HepG2 (cell line): ENCODE measurements at regions not wholly inside any gene's neighbourhood (a gene's known extent, or its start where the extent isn't known, plus 50 kb on each side); places are given as distances from the start of the nearest gene placed in this dataset.

Experiments used
- ATAC-seq: fragments of 200-7000 bp; cut with Tn5 transposase; 3 replicates; pipeline ENCODE4 v1.9.1; 2020; ENCODE audit warnings: mild to moderate bottlenecking, moderate library complexity
- BruUV-seq: library from RNA; stranded (reverse); fragments of 400-500 nt; replicated peaks from 2 replicates; lab custom pipeline; 2021; lab: Mats Ljungman, UMichigan
- CTCF ChIA-PET: fragments of 300-600 bp; formaldehyde crosslinking; extraction: SDS; loops from one replicate; lab custom pipeline; 2021; ENCODE audit warnings: low total read pairs, inconsistent platforms, low intra/inter-chr PET ratio; lab: Yijun Ruan, JAX
- POLR2A ChIA-PET: fragments of 350-600 bp; sonication (Branson Sonifier 250); formaldehyde crosslinking; loops from one replicate; lab custom pipeline; 2020; ENCODE audit warnings: antibody characterized with exemption, inconsistent platforms; lab: Yijun Ruan, JAX
- DNase-seq: peaks from one replicate; pipeline ENCODE4 v3.0.0-alpha.2; 2015; ENCODE audit warnings: low spot score
- FAIRE-seq: peaks from 3 replicates; lab custom pipeline; 2011; peaks lifted over from hg19 to GRCh38; lab: Jason Lieb, UNC
- H2AFZ ChIP-seq: one replicate; pipeline ENCODE4 v1.6.1; 2011; ENCODE audit warnings: low read length, inconsistent platforms
- H3K27ac ChIP-seq: fragments of 300-600 bp; 3 replicates; pipeline ENCODE4 v1.8.0; 2011; ENCODE audit warnings: mixed run types, mild to moderate bottlenecking, mixed read lengths, low read length, inconsistent platforms; ENCODE audit not compliant: insufficient read depth; ENCODE audit errors: extremely low read length
- H3K27me3 ChIP-seq, 2 experiments: fragments of 200-600 bp in 1 of 2; 2 replicates in 1 of 2; 3 replicates in 1 of 2; pipeline versions ENCODE4 v1.6.0 to v1.8.0; 2011; ENCODE audit warnings: low read length in 2 of 2, mild to moderate bottlenecking in 2 of 2, moderate library complexity in 2 of 2, inconsistent platforms in 1 of 2; ENCODE audit not compliant: insufficient read depth in 2 of 2, control insufficient read depth in 1 of 2
- H3K36me3 ChIP-seq, 2 experiments: fragments of 200-600 bp in 1 of 2; replicated peaks in 1 of 2; 2 replicates in 1 of 2; 3 replicates in 1 of 2; pipeline versions ENCODE4 v1.5.1 to v1.8.0; 2011; ENCODE audit warnings: low read length in 2 of 2, inconsistent platforms in 1 of 2; ENCODE audit not compliant: insufficient read depth in 2 of 2, control insufficient read depth in 1 of 2
- H3K4me1 ChIP-seq: 2 replicates; pipeline ENCODE4 v1.5.1; 2012; ENCODE audit warnings: low read length, inconsistent platforms; ENCODE audit not compliant: insufficient read depth
- H3K4me2 ChIP-seq: 2 replicates; pipeline ENCODE4 v1.6.0; 2011; ENCODE audit warnings: low read depth, low read length, inconsistent platforms
- H3K4me3 ChIP-seq, 3 experiments: fragments of 200-600 bp in 1 of 3; sonication (generic), shearing (Covaris generic) in 1 of 3; replicated peaks in 1 of 3; 2 replicates each; pipeline ENCODE4 v1.5.1; 2011 to 2016; ENCODE audit warnings: low read length in 3 of 3, inconsistent platforms in 2 of 3, low read depth in 2 of 3, mild to moderate bottlenecking in 2 of 3, control low read depth in 1 of 3, mixed read lengths in 1 of 3; ENCODE audit not compliant: insufficient read depth in 1 of 3
- H3K79me2 ChIP-seq: one replicate; pipeline ENCODE4 v1.6.1; 2011; ENCODE audit warnings: low read length, inconsistent platforms; ENCODE audit not compliant: insufficient read depth
- H3K9ac ChIP-seq: 2 replicates; pipeline ENCODE4 v1.6.0; 2011; ENCODE audit warnings: mild to moderate bottlenecking, low read depth, low read length, inconsistent platforms; ENCODE audit not compliant: insufficient read depth
- H3K9me3 ChIP-seq: 2 replicates; pipeline ENCODE4 v1.5.1; 2012; ENCODE audit warnings: mild to moderate bottlenecking, low read length
- H4K20me1 ChIP-seq: 2 replicates; pipeline ENCODE4 v1.6.0; 2011; ENCODE audit warnings: inconsistent platforms, mild to moderate bottlenecking, low read length, moderate library complexity; ENCODE audit not compliant: insufficient read depth
- ARNT ChIP-seq: fragments of 450-650 bp; IDR thresholded peaks from 2 replicates; pipeline ENCODE4 v1.6.1; 2017
- MTF2 ChIP-seq: sonication (generic); formaldehyde crosslinking; IDR thresholded peaks from 2 replicates; pipeline ENCODE4 v1.5.0; 2020; ENCODE audit warnings: missing genetic modification reagents, borderline replicate concordance
- NFYB ChIP-seq: sonication (generic); formaldehyde crosslinking; IDR thresholded peaks from 2 replicates; pipeline ENCODE4 v1.4.0; 2020; ENCODE audit warnings: missing genetic modification reagents
- PAXIP1 ChIP-seq: sonication (generic); formaldehyde crosslinking; conservative IDR thresholded peaks from 2 replicates; pipeline ENCODE4 v1.4.0; 2020; ENCODE audit warnings: mild to moderate bottlenecking, missing genetic modification reagents, moderate library complexity
- PBX2 ChIP-seq: IDR thresholded peaks from 2 replicates; pipeline ENCODE4 v1.6.1; 2016; ENCODE audit warnings: control low read depth
- SIN3B ChIP-seq: fragments of 150-350 bp; IDR thresholded peaks from 2 replicates; pipeline ENCODE4 v1.6.1; 2014; ENCODE audit warnings: low read length
- TEAD2 ChIP-seq: sonication (generic); formaldehyde crosslinking; IDR thresholded peaks from 2 replicates; pipeline ENCODE4 v1.9.0; 2021; ENCODE audit warnings: missing genetic modification reagents
- TMF1 ChIP-seq: sonication (generic); formaldehyde crosslinking; IDR thresholded peaks from 2 replicates; pipeline ENCODE4 v1.8.1; 2022; ENCODE audit warnings: low read depth, missing genetic modification reagents
- ZBTB38 ChIP-seq: sonication (generic); formaldehyde crosslinking; IDR thresholded peaks from 2 replicates; pipeline ENCODE4 v1.5.1; 2020; ENCODE audit warnings: mild to moderate bottlenecking, missing genetic modification reagents
- ZMAT5 ChIP-seq: sonication (generic); formaldehyde crosslinking; IDR thresholded peaks from 2 replicates; pipeline ENCODE4 v1.5.0; 2020; ENCODE audit warnings: mild to moderate bottlenecking, low read depth, missing genetic modification reagents, borderline replicate concordance
- ZMYM3 ChIP-seq: sonication (generic); formaldehyde crosslinking; IDR thresholded peaks from 2 replicates; pipeline ENCODE4 v1.5.1; 2020; ENCODE audit warnings: mild to moderate bottlenecking, missing genetic modification reagents
- ZNF292 ChIP-seq: sonication (generic); formaldehyde crosslinking; IDR thresholded peaks from 2 replicates; pipeline ENCODE4 v1.8.1; 2022; ENCODE audit warnings: mild to moderate bottlenecking, low read depth, missing genetic modification reagents, borderline replicate concordance
- ZNF296 ChIP-seq: sonication (generic); formaldehyde crosslinking; conservative IDR thresholded peaks from 2 replicates; pipeline ENCODE4 v1.5.0; 2020; ENCODE audit warnings: mild to moderate bottlenecking, missing genetic modification reagents
- ZNF577 ChIP-seq: sonication (generic); formaldehyde crosslinking; IDR thresholded peaks from 2 replicates; pipeline ENCODE4 v1.4.0; 2020; ENCODE audit warnings: mild to moderate bottlenecking, low read depth, missing genetic modification reagents, borderline replicate concordance
- WGBS: methylation state at CpG from one replicate; pipeline ENCODE4 v1.1.6; 2017; ENCODE audit warnings: low lambda C conversion rate; 5-methylcytosine and 5-hydroxymethylcytosine counted together
- in situ Hi-C: cut with HindIII; loops from 2 replicates; pipeline ENCODE4 v1.10.0; 2017; ENCODE audit warnings: low pct_unique_long_range_greater_than_20kb; ENCODE audit not compliant: extremely low pct_ligation_motif_present
- intact Hi-C: fragments of 100-400 bp; cut with micrococcal nuclease; formaldehyde crosslinking; loops from one replicate; pipeline ENCODE4 v1.10.0; 2022; ENCODE audit not compliant: unreplicated experiment
- TF ChIP-seq, protein P1 (sequence below): sonication (generic); formaldehyde crosslinking; IDR thresholded peaks from 2 replicates; pipeline ENCODE4 v1.8.1; 2023; ENCODE audit warnings: mild to moderate bottlenecking, missing genetic modification reagents
- TF ChIP-seq, protein P2 (sequence below): sonication (generic); formaldehyde crosslinking; IDR thresholded peaks from 2 replicates; pipeline ENCODE4 v1.5.1; 2020; ENCODE audit warnings: missing genetic modification reagents, mild to moderate bottlenecking, borderline replicate concordance

DNA sequence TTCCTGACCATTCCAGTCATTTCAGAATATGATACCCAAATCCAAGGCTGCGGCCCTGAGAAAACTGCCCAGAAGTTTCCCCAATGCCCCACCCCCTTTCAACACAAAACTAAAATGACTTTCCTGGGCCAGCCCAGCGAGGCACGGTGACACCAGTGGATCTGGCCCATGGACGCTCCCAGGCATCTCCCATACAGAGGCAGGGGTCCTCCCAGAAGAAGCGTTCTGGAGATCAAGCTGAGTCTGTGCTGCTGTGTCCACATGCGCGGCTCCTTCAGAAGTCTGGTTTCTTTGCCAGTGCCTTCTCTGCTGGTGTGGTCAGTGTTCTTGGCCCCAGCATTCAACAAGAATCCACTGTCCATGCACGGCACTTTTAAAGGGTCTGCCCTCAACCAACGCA lies 228.2 kb upstream of the SFSWAP start (continued):
- TF ChIP-seq PBX2: no peak
- no peak for TF ChIP-seq TMF1
- TF ChIP-seq, protein P1, sequence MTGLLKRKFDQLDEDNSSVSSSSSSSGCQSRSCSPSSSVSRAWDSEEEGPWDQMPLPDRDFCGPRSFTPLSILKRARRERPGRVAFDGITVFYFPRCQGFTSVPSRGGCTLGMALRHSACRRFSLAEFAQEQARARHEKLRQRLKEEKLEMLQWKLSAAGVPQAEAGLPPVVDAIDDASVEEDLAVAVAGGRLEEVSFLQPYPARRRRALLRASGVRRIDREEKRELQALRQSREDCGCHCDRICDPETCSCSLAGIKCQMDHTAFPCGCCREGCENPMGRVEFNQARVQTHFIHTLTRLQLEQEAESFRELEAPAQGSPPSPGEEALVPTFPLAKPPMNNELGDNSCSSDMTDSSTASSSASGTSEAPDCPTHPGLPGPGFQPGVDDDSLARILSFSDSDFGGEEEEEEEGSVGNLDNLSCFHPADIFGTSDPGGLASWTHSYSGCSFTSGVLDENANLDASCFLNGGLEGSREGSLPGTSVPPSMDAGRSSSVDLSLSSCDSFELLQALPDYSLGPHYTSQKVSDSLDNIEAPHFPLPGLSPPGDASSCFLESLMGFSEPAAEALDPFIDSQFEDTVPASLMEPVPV: no peak
- TF ChIP-seq SIN3B: no peak
- TF ChIP-seq, protein P2, sequence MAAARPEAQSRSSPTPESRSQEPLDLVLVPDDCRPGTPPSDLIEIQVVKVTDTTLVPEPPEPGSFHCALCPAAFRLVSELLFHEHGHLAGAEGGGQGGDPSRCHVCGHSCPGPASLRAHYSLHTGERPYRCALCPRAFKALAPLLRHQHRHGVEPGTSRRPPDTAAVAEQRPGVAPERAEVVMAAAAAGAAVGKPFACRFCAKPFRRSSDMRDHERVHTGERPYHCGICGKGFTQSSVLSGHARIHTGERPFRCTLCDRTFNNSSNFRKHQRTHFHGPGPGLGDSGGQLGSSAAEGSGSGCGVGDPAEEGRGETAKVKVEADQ (CRISPR knock-in tag): no peak
- TF ChIP-seq ZNF296 (CRISPR knock-in tag): no peak

- DNase-seq: no peak
- H2AFZ ChIP-seq: no peak overlapping the region
- intact Hi-C loops (no loop called here), in situ Hi-C loops (no loop called here)
- H3K36me3 ChIP-seq: no peaks in the 10 kb centered on the region
- no peaks in the 10 kb centered on the region for H3K79me2 ChIP-seq
- no TSS peak for BruUV-seq
- H3K9ac ChIP-seq: no peak overlapping the region
- H4K20me1 ChIP-seq: no peaks in the 10 kb centered on the region
- H3K4me1 ChIP-seq: no peaks in the 10 kb centered on the region
- no peak for FAIRE-seq
- H3K9me3 ChIP-seq: no peaks in the 10 kb centered on the region
- H3K27me3 ChIP-seq: peaks cover 0 to 30% of the 10 kb centered on the region in 2 experiments; a peak in 3 of 5 replicates
- no peak overlapping the region for H3K4me3 ChIP-seq
- ChIA-PET POLR2A (no interaction called here), CTCF (no interaction called here)
- no peak overlapping the region for H3K4me2 ChIP-seq
- WGBS: 0% methylated on average over 5 of the region's 5 CpGs
- no peak overlapping the region for H3K27ac ChIP-seq
- no peak for ATAC-seq
- TF ChIP-seq ZNF292 (no peak), NFYB (CRISPR knock-in tag) (no peak), TEAD2 (no peak), ZMAT5 (CRISPR knock-in tag) (no peak), ZNF577 (CRISPR knock-in tag) (no peak), PAXIP1 (no peak), ZMYM3 (CRISPR knock-in tag) (no peak), ARNT (no peak), MTF2 (CRISPR knock-in tag) (no peak), ZBTB38 (no peak)
These were observed 224.2 kb upstream of the SFSWAP start for GRCh38 chr12:131486451-131487230.
